ENCODE measurements at regions not wholly inside any gene's neighbourhood (a gene's known extent, or its start where the extent isn't known, plus 50 kb on each side); places are given as distances from the start of the nearest gene placed in this dataset.

DNA sequence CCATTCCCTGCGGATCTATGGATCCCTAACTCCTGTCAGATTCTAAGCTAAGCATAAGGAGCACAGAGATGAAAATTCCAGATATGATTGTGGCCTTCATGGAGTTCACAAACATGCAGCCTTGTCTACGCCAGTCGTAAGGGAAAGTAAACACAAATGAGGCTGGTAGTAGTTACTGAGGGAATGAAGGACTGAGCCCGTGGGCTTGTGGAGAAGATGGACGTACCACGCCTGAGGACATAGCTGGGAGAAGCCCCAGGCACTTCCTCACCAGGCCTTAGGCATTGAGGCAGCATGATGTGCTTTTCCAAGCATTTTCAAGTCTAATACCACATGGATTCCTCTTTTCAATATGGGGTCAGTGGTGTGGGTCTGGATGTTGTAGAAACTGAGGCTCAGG is 515.2 kb downstream of the BCL11B start:
- TF ChIP-seq, protein P1, sequence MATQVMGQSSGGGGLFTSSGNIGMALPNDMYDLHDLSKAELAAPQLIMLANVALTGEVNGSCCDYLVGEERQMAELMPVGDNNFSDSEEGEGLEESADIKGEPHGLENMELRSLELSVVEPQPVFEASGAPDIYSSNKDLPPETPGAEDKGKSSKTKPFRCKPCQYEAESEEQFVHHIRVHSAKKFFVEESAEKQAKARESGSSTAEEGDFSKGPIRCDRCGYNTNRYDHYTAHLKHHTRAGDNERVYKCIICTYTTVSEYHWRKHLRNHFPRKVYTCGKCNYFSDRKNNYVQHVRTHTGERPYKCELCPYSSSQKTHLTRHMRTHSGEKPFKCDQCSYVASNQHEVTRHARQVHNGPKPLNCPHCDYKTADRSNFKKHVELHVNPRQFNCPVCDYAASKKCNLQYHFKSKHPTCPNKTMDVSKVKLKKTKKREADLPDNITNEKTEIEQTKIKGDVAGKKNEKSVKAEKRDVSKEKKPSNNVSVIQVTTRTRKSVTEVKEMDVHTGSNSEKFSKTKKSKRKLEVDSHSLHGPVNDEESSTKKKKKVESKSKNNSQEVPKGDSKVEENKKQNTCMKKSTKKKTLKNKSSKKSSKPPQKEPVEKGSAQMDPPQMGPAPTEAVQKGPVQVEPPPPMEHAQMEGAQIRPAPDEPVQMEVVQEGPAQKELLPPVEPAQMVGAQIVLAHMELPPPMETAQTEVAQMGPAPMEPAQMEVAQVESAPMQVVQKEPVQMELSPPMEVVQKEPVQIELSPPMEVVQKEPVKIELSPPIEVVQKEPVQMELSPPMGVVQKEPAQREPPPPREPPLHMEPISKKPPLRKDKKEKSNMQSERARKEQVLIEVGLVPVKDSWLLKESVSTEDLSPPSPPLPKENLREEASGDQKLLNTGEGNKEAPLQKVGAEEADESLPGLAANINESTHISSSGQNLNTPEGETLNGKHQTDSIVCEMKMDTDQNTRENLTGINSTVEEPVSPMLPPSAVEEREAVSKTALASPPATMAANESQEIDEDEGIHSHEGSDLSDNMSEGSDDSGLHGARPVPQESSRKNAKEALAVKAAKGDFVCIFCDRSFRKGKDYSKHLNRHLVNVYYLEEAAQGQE (IDR thresholded peaks at IDR 0.05; ENCODE audit: insufficient replicate concordance, low read depth): no peak
- TF ChIP-seq POLR2AphosphoS5 (IDR thresholded peaks at IDR 0.05; ENCODE audit: low read depth) (no peak), GABPA (IDR thresholded peaks at IDR 0.05; ENCODE audit: low read depth) (no peak)
- TF ChIP-seq, protein P2, sequence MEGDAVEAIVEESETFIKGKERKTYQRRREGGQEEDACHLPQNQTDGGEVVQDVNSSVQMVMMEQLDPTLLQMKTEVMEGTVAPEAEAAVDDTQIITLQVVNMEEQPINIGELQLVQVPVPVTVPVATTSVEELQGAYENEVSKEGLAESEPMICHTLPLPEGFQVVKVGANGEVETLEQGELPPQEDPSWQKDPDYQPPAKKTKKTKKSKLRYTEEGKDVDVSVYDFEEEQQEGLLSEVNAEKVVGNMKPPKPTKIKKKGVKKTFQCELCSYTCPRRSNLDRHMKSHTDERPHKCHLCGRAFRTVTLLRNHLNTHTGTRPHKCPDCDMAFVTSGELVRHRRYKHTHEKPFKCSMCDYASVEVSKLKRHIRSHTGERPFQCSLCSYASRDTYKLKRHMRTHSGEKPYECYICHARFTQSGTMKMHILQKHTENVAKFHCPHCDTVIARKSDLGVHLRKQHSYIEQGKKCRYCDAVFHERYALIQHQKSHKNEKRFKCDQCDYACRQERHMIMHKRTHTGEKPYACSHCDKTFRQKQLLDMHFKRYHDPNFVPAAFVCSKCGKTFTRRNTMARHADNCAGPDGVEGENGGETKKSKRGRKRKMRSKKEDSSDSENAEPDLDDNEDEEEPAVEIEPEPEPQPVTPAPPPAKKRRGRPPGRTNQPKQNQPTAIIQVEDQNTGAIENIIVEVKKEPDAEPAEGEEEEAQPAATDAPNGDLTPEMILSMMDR (IDR thresholded peaks at IDR 0.05; ENCODE audit: insufficient read depth, low read length): no peak
